Gastrocnemius medialis (tissue), 4 donors: ENCODE measurements at regions not wholly inside any gene's neighbourhood (a gene's known extent, or its start where the extent isn't known, plus 50 kb on each side); places are given as distances from the start of the nearest gene placed in this dataset.

Experiments used
- POLR2A ChIP-seq, 2 donors: fragments of 450-650 bp; IDR thresholded peaks; one replicate each; pipeline ENCODE4 v1.6.1; 2017; ENCODE audit warnings: antibody characterized with exemption in 2 of 2, mild to moderate bottlenecking in 2 of 2, moderate library complexity in 2 of 2
- TF ChIP-seq, protein P1 (sequence below), 5 experiments: fragments of 450-650 bp in 3 of 5; fragments of 200-600 bp in 2 of 5; sonication (generic) in 2 of 5; IDR thresholded peaks in 4 of 5; conservative IDR thresholded peaks in 1 of 5; 1 replicate in 4 of 5; 2 replicates in 1 of 5; pipeline ENCODE4 v1.5.1; 2016 to 2019; ENCODE audit warnings: antibody characterized with exemption in 5 of 5, mild to moderate bottlenecking in 3 of 5, moderate library complexity in 3 of 5

DNA sequence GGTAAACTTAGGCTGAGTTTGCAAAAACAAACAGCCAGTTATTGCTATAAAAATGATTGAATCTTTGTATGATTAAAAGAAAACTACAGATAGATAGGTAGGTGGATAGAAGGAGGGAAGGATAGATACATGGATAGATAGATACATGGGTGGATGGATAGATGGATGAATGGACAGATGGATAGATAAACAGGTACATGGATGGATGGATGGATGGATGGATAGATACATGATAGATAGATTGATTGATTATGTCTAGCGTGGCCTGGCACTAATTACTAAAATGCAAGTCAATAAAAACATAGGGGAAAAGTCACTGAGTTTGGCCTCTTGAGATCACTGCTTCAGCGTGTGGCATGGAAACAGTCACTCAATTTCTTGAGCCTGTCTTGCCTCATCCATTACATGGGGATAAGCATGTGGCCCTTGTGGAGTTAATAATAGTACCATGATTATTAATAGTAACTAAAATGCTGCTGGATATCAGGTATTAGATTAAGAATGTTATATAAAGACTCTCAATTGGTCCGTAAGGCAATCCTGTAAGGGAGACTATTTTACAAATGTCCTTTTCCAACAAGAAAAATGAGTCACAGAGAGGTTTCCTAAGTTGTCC lies 184.9 kb downstream of the HS3ST3A1 start:
- no peak for TF ChIP-seq POLR2A (IDR thresholded peaks at IDR 0.05)
- TF ChIP-seq, protein P1, sequence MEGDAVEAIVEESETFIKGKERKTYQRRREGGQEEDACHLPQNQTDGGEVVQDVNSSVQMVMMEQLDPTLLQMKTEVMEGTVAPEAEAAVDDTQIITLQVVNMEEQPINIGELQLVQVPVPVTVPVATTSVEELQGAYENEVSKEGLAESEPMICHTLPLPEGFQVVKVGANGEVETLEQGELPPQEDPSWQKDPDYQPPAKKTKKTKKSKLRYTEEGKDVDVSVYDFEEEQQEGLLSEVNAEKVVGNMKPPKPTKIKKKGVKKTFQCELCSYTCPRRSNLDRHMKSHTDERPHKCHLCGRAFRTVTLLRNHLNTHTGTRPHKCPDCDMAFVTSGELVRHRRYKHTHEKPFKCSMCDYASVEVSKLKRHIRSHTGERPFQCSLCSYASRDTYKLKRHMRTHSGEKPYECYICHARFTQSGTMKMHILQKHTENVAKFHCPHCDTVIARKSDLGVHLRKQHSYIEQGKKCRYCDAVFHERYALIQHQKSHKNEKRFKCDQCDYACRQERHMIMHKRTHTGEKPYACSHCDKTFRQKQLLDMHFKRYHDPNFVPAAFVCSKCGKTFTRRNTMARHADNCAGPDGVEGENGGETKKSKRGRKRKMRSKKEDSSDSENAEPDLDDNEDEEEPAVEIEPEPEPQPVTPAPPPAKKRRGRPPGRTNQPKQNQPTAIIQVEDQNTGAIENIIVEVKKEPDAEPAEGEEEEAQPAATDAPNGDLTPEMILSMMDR (IDR thresholded peaks at IDR 0.05 in 4 of 5, conservative IDR thresholded peaks at IDR 0.05 in 1 of 5), result no peak
